HepG2 (cell line): ENCODE measurements at regions not wholly inside any gene's neighbourhood (a gene's known extent, or its start where the extent isn't known, plus 50 kb on each side); places are given as distances from the start of the nearest gene placed in this dataset.

ENCODE experiments used
- ARNTL ChIP-seq: sonication (generic); formaldehyde crosslinking; IDR thresholded peaks from 2 replicates; pipeline ENCODE4 v1.4.0; 2020; ENCODE audit warnings: mild to moderate bottlenecking, missing genetic modification reagents
- ATF2 ChIP-seq: sonication (generic); formaldehyde crosslinking; IDR thresholded peaks from 2 replicates; pipeline ENCODE4 v1.4.0; 2020; ENCODE audit warnings: missing genetic modification reagents
- HBP1 ChIP-seq: IDR thresholded peaks from 2 replicates; pipeline ENCODE4 v1.6.1; 2016; ENCODE audit warnings: low read depth, control low read depth
- MEIS1 ChIP-seq: sonication (generic); formaldehyde crosslinking; IDR thresholded peaks from 2 replicates; pipeline ENCODE4 v1.9.0; 2021; ENCODE audit warnings: mild to moderate bottlenecking, missing genetic modification reagents, moderate library complexity, borderline replicate concordance
- PAX8 ChIP-seq: sonication (generic); formaldehyde crosslinking; IDR thresholded peaks from 2 replicates; pipeline ENCODE4 v1.8.0; 2022; ENCODE audit warnings: mild to moderate bottlenecking, missing genetic modification reagents, borderline replicate concordance
- RERE ChIP-seq: IDR thresholded peaks from 2 replicates; pipeline ENCODE4 v1.6.1; 2016; ENCODE audit warnings: low read depth, missing genetic modification reagents, missing compliant biosample characterization
- RNF2 ChIP-seq: fragments of 450-650 bp; conservative IDR thresholded peaks from 2 replicates; pipeline ENCODE4 v1.6.1; 2016; ENCODE audit warnings: low read depth
- ZFP36 ChIP-seq: fragments of 150-350 bp; IDR thresholded peaks from 2 replicates; pipeline ENCODE4 v1.6.1; 2018; ENCODE audit warnings: borderline replicate concordance, low read length, low read depth; ENCODE audit not compliant: partially characterized antibody
- ZFP37 ChIP-seq: sonication (generic); formaldehyde crosslinking; IDR thresholded peaks from 2 replicates; pipeline ENCODE4 v1.4.0; 2020; ENCODE audit warnings: missing genetic modification reagents, borderline replicate concordance
- ZNF17 ChIP-seq: sonication (generic); formaldehyde crosslinking; IDR thresholded peaks from 2 replicates; pipeline ENCODE4 v1.5.0; 2020; ENCODE audit warnings: mild to moderate bottlenecking, missing genetic modification reagents
- ZNF407 ChIP-seq: sonication (generic); formaldehyde crosslinking; IDR thresholded peaks from one replicate; pipeline ENCODE4 v1.5.1; 2020; ENCODE audit warnings: mild to moderate bottlenecking, missing genetic modification reagents; ENCODE audit errors: not compliant biosample characterization
- ZSCAN30 ChIP-seq: sonication (generic); formaldehyde crosslinking; IDR thresholded peaks from 2 replicates; pipeline ENCODE4 v1.5.0; 2020; ENCODE audit warnings: mild to moderate bottlenecking, missing genetic modification reagents

- TF ChIP-seq ZNF407 (CRISPR knock-in tag) = peak; percentile 87
- peak; percentile 100 for TF ChIP-seq ZFP37
- TF ChIP-seq ZNF17 (CRISPR knock-in tag) = peak; percentile 95; the same call in 1 of the 2 replicates
- TF ChIP-seq HBP1 (CRISPR knock-in tag) = peak; percentile 100
- TF ChIP-seq RERE (CRISPR knock-in tag) = peak; percentile 87
- peak; percentile 96 for TF ChIP-seq ARNTL (CRISPR knock-in tag)
- TF ChIP-seq RNF2 = no peak
- peak; percentile 99; the same call in 1 of the 2 replicates for TF ChIP-seq PAX8 (CRISPR knock-in tag)
- TF ChIP-seq ATF2 (CRISPR knock-in tag) = peak; percentile 99
- peak; percentile 99 for TF ChIP-seq ZSCAN30 (CRISPR knock-in tag)
- TF ChIP-seq ZFP36 = no peak
- peak; percentile 94; the same call in 1 of the 2 replicates for TF ChIP-seq MEIS1
Measured at GRCh38 chr20:37627060-37627766, 66.6 kb upstream of the CTNNBL1 start (continued).
